NCI-H2107 treated with DMSO at 0.1 percent for 48 hours (cell line): ENCODE measurements at regions not wholly inside any gene's neighbourhood (a gene's known extent, or its start where the extent isn't known, plus 50 kb on each side); places are given as distances from the start of the nearest gene placed in this dataset.

Source experiments
- DNase-seq: peaks from one replicate; lab custom pipeline; 2025; ENCODE audit not compliant: unreplicated experiment; lab: John Stamatoyannopoulos, UW

GRCh38 chr18:64474773-64475172 is 325.9 kb upstream of the LINC00305 start:
- DNase-seq = no peak

GRCh38 chr18:64474255-64474654 is 325.4 kb upstream of the LINC00305 start:
- no peak for DNase-seq

- no peak for DNase-seq
These were observed 300.5 kb upstream of the LINC00305 start for GRCh38 chr18:64449434-64449833.

- no peak for DNase-seq
These were observed 295.9 kb upstream of the LINC00305 start for GRCh38 chr18:64444819-64445218.

- DNase-seq = no peak
These were observed 289.3 kb upstream of the LINC00305 start for GRCh38 chr18:64438178-64438577.

GRCh38 chr18:64436111-64436510 is 287.2 kb upstream of the LINC00305 start:
- DNase-seq = no peak

GRCh38 chr18:64419156-64419555 is 270.3 kb upstream of the LINC00305 start:
- DNase-seq = no peak

GRCh38 chr18:64416990-64417389 is 268.1 kb upstream of the LINC00305 start:
- DNase-seq = no peak

GRCh38 chr18:64415218-64415617 is 266.3 kb upstream of the LINC00305 start:
- no peak for DNase-seq

- no peak for DNase-seq
These were observed 261.8 kb upstream of the LINC00305 start for GRCh38 chr18:64410685-64411084.

- DNase-seq = no peak
These were observed 260.6 kb upstream of the LINC00305 start for GRCh38 chr18:64409511-64409910.

GRCh38 chr18:64407606-64408005 is 258.7 kb upstream of the LINC00305 start:
- no peak for DNase-seq

- no peak for DNase-seq
These were observed 256.3 kb upstream of the LINC00305 start for GRCh38 chr18:64405161-64405560.

- DNase-seq = no peak
These were observed 255.1 kb upstream of the LINC00305 start for GRCh38 chr18:64403784-64404503.

- no peak for DNase-seq
These were observed 253.7 kb upstream of the LINC00305 start for GRCh38 chr18:64402636-64403035.

- DNase-seq = no peak
These were observed 252.6 kb upstream of the LINC00305 start for GRCh38 chr18:64401268-64402060.

- DNase-seq = no peak
These were observed 250.7 kb upstream of the LINC00305 start for GRCh38 chr18:64399566-64399965.

- DNase-seq = no peak
These were observed 249.4 kb upstream of the LINC00305 start for GRCh38 chr18:64398320-64398719.

GRCh38 chr18:64392202-64392601 is 243.3 kb upstream of the LINC00305 start:
- DNase-seq = no peak

GRCh38 chr18:64384101-64384500 is 235.2 kb upstream of the LINC00305 start:
- DNase-seq = no peak

- DNase-seq = no peak
These were observed 231.2 kb upstream of the LINC00305 start for GRCh38 chr18:64380117-64380516.

- DNase-seq = no peak
These were observed 230.8 kb upstream of the LINC00305 start for GRCh38 chr18:64379662-64380061.
